Right lobe of liver (tissue), 6 donors: ENCODE measurements at regions not wholly inside any gene's neighbourhood (a gene's known extent, or its start where the extent isn't known, plus 50 kb on each side); places are given as distances from the start of the nearest gene placed in this dataset.

Experiments used
- ATAC-seq, 4 donors: fragments of 200-7000 bp; cut with Tn5 transposase; one replicate each; pipeline ENCODE4 v1.9.1; 2020; ENCODE audit warnings: mild to moderate bottlenecking in 4 of 4, moderate library complexity in 4 of 4
- DNase-seq, 3 donors: peaks; one replicate each; pipeline ENCODE4 v3.0.0-alpha.2; 2020
- H3K27ac ChIP-seq, 3 donors: fragments of 200-600 bp; one replicate each; pipeline ENCODE4 v1.8.0; 2022
- H3K27me3 ChIP-seq, 2 donors: fragments of 200-600 bp; one replicate each; pipeline ENCODE4 v1.8.0; 2022
- H3K36me3 ChIP-seq, 4 donors: fragments of 200-600 bp; sonication (generic) in 1 of 4; one replicate each; pipeline versions ENCODE4 v1.5.1 to v1.8.0; 2017 to 2022; ENCODE audit warnings: control low read depth in 1 of 4
- H3K4me1 ChIP-seq, 4 donors: fragments of 200-600 bp; sonication (generic) in 1 of 4; one replicate each; pipeline versions ENCODE4 v1.5.1 to v1.8.0; 2017 to 2022; ENCODE audit warnings: control low read depth in 1 of 4
- H3K4me3 ChIP-seq, 3 donors: fragments of 200-600 bp; one replicate each; pipeline ENCODE4 v1.8.0; 2022
- H3K9me3 ChIP-seq, 4 donors: fragments of 200-600 bp; sonication (generic) in 1 of 4; one replicate each; pipeline versions ENCODE4 v1.5.1 to v1.8.0; 2017 to 2022; ENCODE audit warnings: control low read depth in 1 of 4
- POLR2A ChIP-seq: fragments of 450-650 bp; IDR thresholded peaks from one replicate; pipeline ENCODE4 v1.6.1; 2017; ENCODE audit warnings: antibody characterized with exemption, mild to moderate bottlenecking
- WGBS: methylation state at CpG from one replicate; pipeline ENCODE4 v1.1.6; 2018; ENCODE audit warnings: low coverage, low lambda C conversion rate; ENCODE audit not compliant: insufficient coverage; ENCODE audit errors: missing lambda C conversion rate; 5-methylcytosine and 5-hydroxymethylcytosine counted together
- intact Hi-C, 2 donors: fragments of 100-400 bp; cut with DNase I; formaldehyde crosslinking; loops; one replicate each; pipeline versions ENCODE4 v1.11.2 to v1.14.1; 2022
- TF ChIP-seq, protein P1 (sequence below), 4 donors: fragments of 200-600 bp in 3 of 4; fragments of 450-650 bp in 1 of 4; IDR thresholded peaks; one replicate each; pipeline versions ENCODE4 v1.5.1 to v1.8.0; 2016 to 2022; ENCODE audit warnings: antibody characterized with exemption in 4 of 4, mild to moderate bottlenecking in 2 of 4
- donor health status: DM: no; HTN: yes; CAD: no.
- donor health status: DM: no; HTN: no; CAD: no.
- donor health status: DM: no; HTN: no; CAD: no.
- donor health status: DM: no; HTN: yes; CAD: no.
- donor health status: DM: no; HTN: yes; CAD: no.

DNA sequence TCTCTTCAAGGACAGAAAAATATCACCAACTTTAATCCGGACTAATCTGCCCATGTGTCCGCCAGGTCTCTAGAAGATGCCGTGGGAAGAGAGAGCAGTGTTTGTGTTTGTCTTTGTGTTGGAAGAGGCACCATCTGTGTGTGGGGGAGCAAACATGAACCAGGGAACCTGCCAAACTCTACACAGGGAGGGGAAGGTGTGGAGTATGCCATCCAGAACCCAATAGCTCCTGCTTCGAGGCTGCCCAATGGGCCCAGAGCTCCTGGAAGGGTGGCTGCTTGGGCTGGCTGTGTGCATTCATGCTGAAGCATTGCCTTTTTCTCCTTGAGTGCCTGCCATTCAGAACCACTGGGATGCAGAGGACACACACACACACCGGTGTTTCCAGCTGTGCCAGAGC, 536.2 kb downstream of the MID1IP1 start:
- H3K27me3 ChIP-seq, result no peaks in the 10 kb centered on the region
- DNase-seq, result no peak
- H3K9me3 ChIP-seq, result no peaks in the 10 kb centered on the region
- TF ChIP-seq, protein P1, sequence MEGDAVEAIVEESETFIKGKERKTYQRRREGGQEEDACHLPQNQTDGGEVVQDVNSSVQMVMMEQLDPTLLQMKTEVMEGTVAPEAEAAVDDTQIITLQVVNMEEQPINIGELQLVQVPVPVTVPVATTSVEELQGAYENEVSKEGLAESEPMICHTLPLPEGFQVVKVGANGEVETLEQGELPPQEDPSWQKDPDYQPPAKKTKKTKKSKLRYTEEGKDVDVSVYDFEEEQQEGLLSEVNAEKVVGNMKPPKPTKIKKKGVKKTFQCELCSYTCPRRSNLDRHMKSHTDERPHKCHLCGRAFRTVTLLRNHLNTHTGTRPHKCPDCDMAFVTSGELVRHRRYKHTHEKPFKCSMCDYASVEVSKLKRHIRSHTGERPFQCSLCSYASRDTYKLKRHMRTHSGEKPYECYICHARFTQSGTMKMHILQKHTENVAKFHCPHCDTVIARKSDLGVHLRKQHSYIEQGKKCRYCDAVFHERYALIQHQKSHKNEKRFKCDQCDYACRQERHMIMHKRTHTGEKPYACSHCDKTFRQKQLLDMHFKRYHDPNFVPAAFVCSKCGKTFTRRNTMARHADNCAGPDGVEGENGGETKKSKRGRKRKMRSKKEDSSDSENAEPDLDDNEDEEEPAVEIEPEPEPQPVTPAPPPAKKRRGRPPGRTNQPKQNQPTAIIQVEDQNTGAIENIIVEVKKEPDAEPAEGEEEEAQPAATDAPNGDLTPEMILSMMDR (IDR thresholded peaks at IDR 0.05), result no peak
- TF ChIP-seq POLR2A, result no peak
- H3K27ac ChIP-seq, result no peak overlapping the region
- H3K4me1 ChIP-seq, result no peaks in the 10 kb centered on the region
- WGBS, result 58% methylated on average over 4 of the region's 5 CpGs
- no peaks in the 10 kb centered on the region for H3K36me3 ChIP-seq
- intact Hi-C loops, result no loop called here
- no peak overlapping the region for H3K4me3 ChIP-seq
- ATAC-seq, result peak in 3 of 4 donors; percentile 36 to 68 (median 59)

GRCh38 chrX:39338583-39338982, 537.3 kb downstream of the MID1IP1 start:
- Histone ChIP-seq H3K27me3 (no peaks in the 10 kb centered on the region), H3K36me3 (no peaks in the 10 kb centered on the region), H3K9me3 (no peaks in the 10 kb centered on the region), H3K4me1 (no peaks in the 10 kb centered on the region), H3K27ac (no peak overlapping the region), H3K4me3 (no peak overlapping the region)
- no peak for ATAC-seq
- intact Hi-C loops, result no loop called here
- WGBS, result 66% methylated on average over 2 of the region's 2 CpGs
- DNase-seq, result no peak
- TF ChIP-seq, protein P1 (IDR thresholded peaks at IDR 0.05), result no peak
- TF ChIP-seq POLR2A, result no peak

DNA sequence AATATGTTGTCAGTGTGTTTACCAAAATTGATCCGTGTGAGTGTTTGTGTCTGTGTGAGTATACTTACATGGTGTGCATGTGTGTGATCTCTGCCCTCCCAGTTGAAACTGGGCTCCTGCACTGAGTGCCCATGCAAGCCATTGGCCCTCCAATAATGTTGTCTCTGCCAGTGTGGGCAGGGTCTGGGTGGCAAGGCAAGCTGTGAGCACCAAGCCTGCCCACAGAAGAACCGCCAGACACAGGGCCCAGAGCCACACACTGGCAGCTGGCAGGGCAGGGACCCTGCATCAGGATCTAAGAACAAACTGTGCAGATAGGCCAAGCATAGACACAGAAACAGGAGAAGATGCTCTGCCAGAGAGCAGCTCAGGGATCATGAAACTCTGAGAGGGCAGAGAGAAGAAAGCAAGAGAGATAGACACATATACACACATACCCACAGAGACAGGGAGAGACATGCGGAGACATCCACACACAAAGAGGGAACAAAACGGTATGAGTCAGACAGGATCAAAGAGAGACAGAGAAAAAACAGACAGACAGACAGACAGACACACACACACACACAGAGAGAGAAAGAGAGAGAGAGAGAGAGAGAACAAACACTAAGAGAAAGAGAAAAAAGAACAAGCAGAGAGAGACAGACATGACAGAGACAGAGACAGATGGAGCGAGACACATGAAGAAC, 555.0 kb downstream of the MID1IP1 start:
- Histone ChIP-seq H3K4me3 (no peak overlapping the region), H3K9me3 (no peaks in the 10 kb centered on the region), H3K27me3 (no peaks in the 10 kb centered on the region), H3K4me1 (no peaks in the 10 kb centered on the region), H3K27ac (no peak overlapping the region), H3K36me3 (no peaks in the 10 kb centered on the region)
- WGBS, result 79% methylated on average over 4 of the region's 5 CpGs
- no peak for TF ChIP-seq POLR2A
- TF ChIP-seq, protein P1 (IDR thresholded peaks at IDR 0.05), result no peak
- no peak for ATAC-seq
- intact Hi-C loops, result no loop called here
- no peak for DNase-seq

DNA sequence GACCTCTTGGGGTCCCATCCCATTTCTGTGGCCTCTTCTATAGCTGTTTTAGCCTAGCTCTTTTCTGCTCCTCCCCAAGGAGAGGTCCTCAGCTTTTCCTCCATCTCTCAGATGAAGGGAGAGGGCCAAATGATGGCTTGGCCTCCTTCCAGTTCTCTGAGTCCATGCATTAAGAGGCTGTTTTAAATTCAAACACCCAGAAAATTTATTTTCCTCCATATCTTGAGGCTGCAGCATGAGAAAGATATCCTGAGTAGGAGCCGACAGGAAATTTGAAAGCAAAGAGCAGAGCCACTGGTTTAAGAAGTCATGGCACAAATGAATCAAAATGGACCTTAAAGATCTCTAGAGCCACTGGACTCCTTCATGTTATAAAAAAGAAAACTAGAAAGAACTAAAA, 558.8 kb downstream of the MID1IP1 start:
- intact Hi-C loops, result no loop called here
- ATAC-seq (no peak), DNase-seq (no peak)
- Histone ChIP-seq H3K4me3 (no peak overlapping the region), H3K27ac (no peak overlapping the region), H3K4me1 (no peaks in the 10 kb centered on the region), H3K9me3 (no peaks in the 10 kb centered on the region), H3K27me3 (no peaks in the 10 kb centered on the region), H3K36me3 (no peaks in the 10 kb centered on the region)
- TF ChIP-seq, protein P1 (IDR thresholded peaks at IDR 0.05), result no peak
- TF ChIP-seq POLR2A, result no peak
- WGBS, result 38% methylated on average over 1 of the region's 1 CpG

GRCh38 chrX:39361736-39362135, 560.5 kb downstream of the MID1IP1 start:
- no peak for ATAC-seq
- no peak for TF ChIP-seq POLR2A
- TF ChIP-seq, protein P1 (IDR thresholded peaks at IDR 0.05), result no peak
- no peaks in the 10 kb centered on the region for H3K36me3 ChIP-seq

More at GRCh38 chrX:39361736-39362135, 560.5 kb downstream of the MID1IP1 start:
- no peaks in the 10 kb centered on the region for H3K4me1 ChIP-seq
- no peaks in the 10 kb centered on the region for H3K9me3 ChIP-seq
- H3K27me3 ChIP-seq, result no peaks in the 10 kb centered on the region
- DNase-seq, result no peak
- H3K4me3 ChIP-seq, result no peak overlapping the region
- intact Hi-C loops, result no loop called here
- no peak overlapping the region for H3K27ac ChIP-seq
